Activated T-helper 17 cell treated with anti-CD3 and anti-CD28 coated beads, Interleukin-2, amount 50 U/mL, for 72 hours (primary cell): ENCODE measurements at regions not wholly inside any gene's neighbourhood (a gene's known extent, or its start where the extent isn't known, plus 50 kb on each side); places are given as distances from the start of the nearest gene placed in this dataset.
"Not testable (repeated sequence)": the region's sequence is repeated elsewhere in the genome, so short reads cannot be mapped to it uniquely, and the experiment has no call there.

ENCODE experiments used
- ATAC-seq: fragments of 150-1000 bp; cut with Tn5 transposase; replicated peaks from 2 replicates; pipeline ENCODE4 v1.10.0; 2021; ENCODE audit warnings: mild to moderate bottlenecking, moderate library complexity
- H3K27ac Mint-ChIP-seq: one replicate; pipeline ENCODE4 v1.8.0; 2022; ENCODE audit warnings: mixed read lengths
- H3K27me3 Mint-ChIP-seq: one replicate; pipeline ENCODE4 v1.8.0; 2022; ENCODE audit warnings: mixed read lengths
- H3K36me3 Mint-ChIP-seq: one replicate; pipeline ENCODE4 v1.8.0; 2022; ENCODE audit warnings: low read depth, mild to moderate bottlenecking, mixed read lengths
- H3K4me1 Mint-ChIP-seq: one replicate; pipeline ENCODE4 v1.8.0; 2022; ENCODE audit warnings: mixed read lengths
- H3K4me3 Mint-ChIP-seq: one replicate; pipeline ENCODE4 v1.8.0; 2022; ENCODE audit warnings: mild to moderate bottlenecking, mixed read lengths
- H3K9me3 Mint-ChIP-seq: one replicate; pipeline ENCODE4 v1.8.0; 2022; ENCODE audit warnings: mixed read lengths

GRCh38 chr18:14978962-14979535 is 231.1 kb downstream of the ANKRD30B start:
- Mint-ChIP-seq H3K27ac (no peak overlapping the region), H3K9me3 (no peaks in the 10 kb centered on the region), H3K36me3 (no peaks in the 10 kb centered on the region), H3K4me3 (no peak overlapping the region), H3K27me3 (no peaks in the 10 kb centered on the region), H3K4me1 (no peaks in the 10 kb centered on the region)
- ATAC-seq, result no peak

GRCh38 chr18:14979875-14980274 is 231.9 kb downstream of the ANKRD30B start:
- Mint-ChIP-seq H3K4me1 (no peaks in the 10 kb centered on the region), H3K27me3 (no peaks in the 10 kb centered on the region), H3K27ac (no peak overlapping the region), H3K4me3 (no peak overlapping the region), H3K9me3 (no peaks in the 10 kb centered on the region), H3K36me3 (no peaks in the 10 kb centered on the region)
- no peak for ATAC-seq

- not testable (repeated sequence) for H3K27me3 Mint-ChIP-seq, H3K27ac Mint-ChIP-seq, H3K9me3 Mint-ChIP-seq, H3K4me3 Mint-ChIP-seq, ATAC-seq, H3K4me1 Mint-ChIP-seq, H3K36me3 Mint-ChIP-seq
These were observed 236.6 kb downstream of the ANKRD30B start for GRCh38 chr18:14984531-14984930.

- H3K36me3 Mint-ChIP-seq, H3K9me3 Mint-ChIP-seq, H3K4me1 Mint-ChIP-seq, H3K4me3 Mint-ChIP-seq, H3K27me3 Mint-ChIP-seq, H3K27ac Mint-ChIP-seq, ATAC-seq: not testable (repeated sequence)
These were observed 237.5 kb downstream of the ANKRD30B start for GRCh38 chr18:14985291-14986013.

GRCh38 chr18:14987377-14987776 is 239.4 kb downstream of the ANKRD30B start:
- not testable (repeated sequence) for H3K27ac Mint-ChIP-seq, H3K27me3 Mint-ChIP-seq, ATAC-seq, H3K9me3 Mint-ChIP-seq, H3K4me3 Mint-ChIP-seq, H3K4me1 Mint-ChIP-seq, H3K36me3 Mint-ChIP-seq

- not testable (repeated sequence) for H3K4me1 Mint-ChIP-seq, H3K4me3 Mint-ChIP-seq, H3K9me3 Mint-ChIP-seq, ATAC-seq, H3K36me3 Mint-ChIP-seq, H3K27ac Mint-ChIP-seq, H3K27me3 Mint-ChIP-seq
These were observed 240.2 kb downstream of the ANKRD30B start for GRCh38 chr18:14987960-14988710.

- H3K36me3 Mint-ChIP-seq, H3K27me3 Mint-ChIP-seq, H3K4me1 Mint-ChIP-seq, H3K9me3 Mint-ChIP-seq, ATAC-seq, H3K4me3 Mint-ChIP-seq, H3K27ac Mint-ChIP-seq: not testable (repeated sequence)
These were observed 241.6 kb downstream of the ANKRD30B start for GRCh38 chr18:14989569-14989968.

GRCh38 chr18:14991934-14992445 is 244.0 kb downstream of the ANKRD30B start:
- not testable (repeated sequence) for H3K36me3 Mint-ChIP-seq, H3K9me3 Mint-ChIP-seq, H3K27me3 Mint-ChIP-seq, H3K4me3 Mint-ChIP-seq, H3K27ac Mint-ChIP-seq, ATAC-seq, H3K4me1 Mint-ChIP-seq

GRCh38 chr18:14992758-14993157 is 244.8 kb downstream of the ANKRD30B start:
- H3K4me1 Mint-ChIP-seq, H3K27ac Mint-ChIP-seq, ATAC-seq, H3K36me3 Mint-ChIP-seq, H3K27me3 Mint-ChIP-seq, H3K9me3 Mint-ChIP-seq, H3K4me3 Mint-ChIP-seq: not testable (repeated sequence)

- not testable (repeated sequence) for H3K4me3 Mint-ChIP-seq, H3K4me1 Mint-ChIP-seq, H3K36me3 Mint-ChIP-seq, H3K27me3 Mint-ChIP-seq, H3K9me3 Mint-ChIP-seq, H3K27ac Mint-ChIP-seq
- ATAC-seq, result peak; percentile 48
These were observed 247.1 kb downstream of the ANKRD30B start for GRCh38 chr18:14995023-14995422.

- Mint-ChIP-seq H3K36me3 (no peaks in the 10 kb centered on the region), H3K27ac (no peak overlapping the region), H3K27me3 (no peaks in the 10 kb centered on the region), H3K4me3 (no peak overlapping the region), H3K9me3 (no peaks in the 10 kb centered on the region), H3K4me1 (no peaks in the 10 kb centered on the region)
- no peak for ATAC-seq
These were observed 249.4 kb downstream of the ANKRD30B start for GRCh38 chr18:14997357-14997756.

- not testable (repeated sequence) for H3K4me3 Mint-ChIP-seq, H3K27ac Mint-ChIP-seq, ATAC-seq, H3K27me3 Mint-ChIP-seq, H3K36me3 Mint-ChIP-seq, H3K9me3 Mint-ChIP-seq, H3K4me1 Mint-ChIP-seq
These were observed 249.9 kb downstream of the ANKRD30B start for GRCh38 chr18:14997899-14998298.

GRCh38 chr18:14998360-14999042 is 250.5 kb downstream of the ANKRD30B start:
- ATAC-seq, H3K9me3 Mint-ChIP-seq, H3K4me3 Mint-ChIP-seq, H3K36me3 Mint-ChIP-seq, H3K27me3 Mint-ChIP-seq, H3K27ac Mint-ChIP-seq, H3K4me1 Mint-ChIP-seq: not testable (repeated sequence)

GRCh38 chr18:14999085-14999975 is 251.4 kb downstream of the ANKRD30B start:
- no peaks in the 10 kb centered on the region for H3K27me3 Mint-ChIP-seq
- H3K9me3 Mint-ChIP-seq, result no peaks in the 10 kb centered on the region
- no peak overlapping the region for H3K4me3 Mint-ChIP-seq
- H3K36me3 Mint-ChIP-seq, result no peaks in the 10 kb centered on the region
- no peaks in the 10 kb centered on the region for H3K4me1 Mint-ChIP-seq
- no peak overlapping the region for H3K27ac Mint-ChIP-seq
- no peak for ATAC-seq
